ENCODE measurements at regions not wholly inside any gene's neighbourhood (a gene's known extent, or its start where the extent isn't known, plus 50 kb on each side); places are given as distances from the start of the nearest gene placed in this dataset.

GRCh38 chr18:78643981-78644380 is 335.6 kb upstream of the SALL3 start:
- H3K9me3 ChIP-seq (ENCODE audit: insufficient read depth, low read length, severe bottlenecking), result no peaks in the 10 kb centered on the region
- no peak overlapping the region for H3K27ac ChIP-seq (ENCODE audit: low read length)
- H3K4me3 ChIP-seq (ENCODE audit: low read depth in 1 of 2, low read length in 2 of 2), result no peak overlapping the region
- no peaks in the 10 kb centered on the region for H3K36me3 ChIP-seq (ENCODE audit: insufficient read depth, low read length)
- no peaks in the 10 kb centered on the region for H3K27me3 ChIP-seq (ENCODE audit: insufficient read depth, low read length, poor library complexity)
- no peak overlapping the region for H2AFZ ChIP-seq (ENCODE audit: low read depth, low read length)
- ATAC-seq (ENCODE audit: insufficient read depth, low read depth), result no peak
- no peak for DNase-seq
- no peaks in the 10 kb centered on the region for H3K79me2 ChIP-seq (ENCODE audit: insufficient read depth, low read length)
- no peaks in the 10 kb centered on the region for H4K20me1 ChIP-seq (ENCODE audit: insufficient read depth, low read length)
- no peak overlapping the region for H3K4me2 ChIP-seq (ENCODE audit: insufficient read depth, low read length)
- H3K9ac ChIP-seq (ENCODE audit: low read depth, low read length), result no peak overlapping the region
- no peak for TF ChIP-seq CTCF (IDR thresholded peaks at IDR 0.05; ENCODE audit: borderline replicate concordance, extremely low read depth, low read length, poor library complexity, severe bottlenecking)
- TF ChIP-seq EZH2 (IDR thresholded peaks at IDR 0.05; ENCODE audit: borderline replicate concordance, low read depth, low read length, severe bottlenecking), result no peak
- no peaks in the 10 kb centered on the region for H3K4me1 ChIP-seq (ENCODE audit: insufficient read depth, low read length)

- Histone ChIP-seq H3K9me3 (ENCODE audit: insufficient read depth, low read length, severe bottlenecking) (no peaks in the 10 kb centered on the region), H3K4me3 (ENCODE audit: low read depth in 1 of 2, low read length in 2 of 2) (no peak overlapping the region), H3K27ac (ENCODE audit: low read length) (no peak overlapping the region), H3K4me1 (ENCODE audit: insufficient read depth, low read length) (no peaks in the 10 kb centered on the region), H3K4me2 (ENCODE audit: insufficient read depth, low read length) (no peak overlapping the region), H4K20me1 (ENCODE audit: insufficient read depth, low read length) (no peaks in the 10 kb centered on the region), H3K79me2 (ENCODE audit: insufficient read depth, low read length) (no peaks in the 10 kb centered on the region), H3K27me3 (ENCODE audit: insufficient read depth, low read length, poor library complexity) (no peaks in the 10 kb centered on the region), H3K9ac (ENCODE audit: low read depth, low read length) (no peak overlapping the region), H2AFZ (ENCODE audit: low read depth, low read length) (no peak overlapping the region), H3K36me3 (ENCODE audit: insufficient read depth, low read length) (no peaks in the 10 kb centered on the region)
- no peak for DNase-seq
- no peak for ATAC-seq (ENCODE audit: insufficient read depth, low read depth)
- no peak for TF ChIP-seq EZH2 (IDR thresholded peaks at IDR 0.05; ENCODE audit: borderline replicate concordance, low read depth, low read length, severe bottlenecking)
- TF ChIP-seq CTCF (IDR thresholded peaks at IDR 0.05; ENCODE audit: borderline replicate concordance, extremely low read depth, low read length, poor library complexity, severe bottlenecking), result no peak
Measured at GRCh38 chr18:78645216-78645615, 334.4 kb upstream of the SALL3 start.

GRCh38 chr18:78647018-78647417 is 332.6 kb upstream of the SALL3 start:
- Histone ChIP-seq H4K20me1 (ENCODE audit: insufficient read depth, low read length) (no peaks in the 10 kb centered on the region), H2AFZ (ENCODE audit: low read depth, low read length) (no peak overlapping the region), H3K27ac (ENCODE audit: low read length) (no peak overlapping the region), H3K4me2 (ENCODE audit: insufficient read depth, low read length) (no peak overlapping the region), H3K4me1 (ENCODE audit: insufficient read depth, low read length) (no peaks in the 10 kb centered on the region), H3K27me3 (ENCODE audit: insufficient read depth, low read length, poor library complexity) (no peaks in the 10 kb centered on the region), H3K36me3 (ENCODE audit: insufficient read depth, low read length) (no peaks in the 10 kb centered on the region), H3K9me3 (ENCODE audit: insufficient read depth, low read length, severe bottlenecking) (peaks cover under 1% of the 10 kb centered on the region), H3K79me2 (ENCODE audit: insufficient read depth, low read length) (no peaks in the 10 kb centered on the region), H3K4me3 (ENCODE audit: low read depth in 1 of 2, low read length in 2 of 2) (no peak overlapping the region), H3K9ac (ENCODE audit: low read depth, low read length) (no peak overlapping the region)
- ATAC-seq (ENCODE audit: insufficient read depth, low read depth) (no peak), DNase-seq (no peak)
- no peak for TF ChIP-seq CTCF (IDR thresholded peaks at IDR 0.05; ENCODE audit: borderline replicate concordance, extremely low read depth, low read length, poor library complexity, severe bottlenecking)

GRCh38 chr18:78649421-78649820 is 330.2 kb upstream of the SALL3 start:
- no peak for DNase-seq
- no peak for ATAC-seq (ENCODE audit: insufficient read depth, low read depth)
- Histone ChIP-seq H3K9me3 (ENCODE audit: insufficient read depth, low read length, severe bottlenecking) (peaks cover 7% of the 10 kb centered on the region), H3K36me3 (ENCODE audit: insufficient read depth, low read length) (no peaks in the 10 kb centered on the region), H3K9ac (ENCODE audit: low read depth, low read length) (no peak overlapping the region), H3K27me3 (ENCODE audit: insufficient read depth, low read length, poor library complexity) (no peaks in the 10 kb centered on the region), H3K4me3 (ENCODE audit: low read depth in 1 of 2, low read length in 2 of 2) (no peak overlapping the region), H4K20me1 (ENCODE audit: insufficient read depth, low read length) (no peaks in the 10 kb centered on the region), H3K4me2 (ENCODE audit: insufficient read depth, low read length) (no peak overlapping the region), H3K4me1 (ENCODE audit: insufficient read depth, low read length) (no peaks in the 10 kb centered on the region), H2AFZ (ENCODE audit: low read depth, low read length) (no peak overlapping the region), H3K79me2 (ENCODE audit: insufficient read depth, low read length) (no peaks in the 10 kb centered on the region), H3K27ac (ENCODE audit: low read length) (no peak overlapping the region)
- TF ChIP-seq CTCF (IDR thresholded peaks at IDR 0.05; ENCODE audit: borderline replicate concordance, extremely low read depth, low read length, poor library complexity, severe bottlenecking), result no peak
- TF ChIP-seq EZH2 (IDR thresholded peaks at IDR 0.05; ENCODE audit: borderline replicate concordance, low read depth, low read length, severe bottlenecking), result no peak

All from DND-41 (cell line).